ENCODE measurements at regions not wholly inside any gene's neighbourhood (a gene's known extent, or its start where the extent isn't known, plus 50 kb on each side); places are given as distances from the start of the nearest gene placed in this dataset.
"Not testable (repeated sequence)": the region's sequence is repeated elsewhere in the genome, so short reads cannot be mapped to it uniquely, and the experiment has no call there.

DNA sequence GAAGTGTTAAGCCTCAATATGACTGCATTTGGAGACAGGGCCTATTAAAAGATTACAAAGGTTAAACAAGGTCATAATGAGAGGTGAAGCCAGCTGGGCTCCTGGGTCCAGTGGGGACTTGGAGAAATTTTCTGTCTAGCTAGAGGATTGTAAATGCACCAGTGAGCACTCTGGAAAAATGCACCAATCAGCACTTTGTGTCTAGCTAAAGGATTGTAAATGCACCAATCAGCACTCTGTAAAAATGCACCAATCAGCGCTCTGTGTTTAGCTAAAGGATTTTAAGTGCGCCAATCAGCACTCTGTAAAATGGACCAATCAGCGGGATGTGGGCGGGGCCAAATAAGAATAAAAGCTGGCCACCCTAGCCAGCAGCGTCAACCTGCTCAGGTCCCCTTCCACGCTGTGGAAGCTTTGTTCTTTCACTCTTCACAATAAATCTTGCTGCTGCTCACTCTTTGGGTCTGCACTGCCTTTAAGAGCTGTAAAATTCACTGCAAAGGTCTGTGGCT, 150.3 kb downstream of the MRPS30 start:
- H4K20me1 ChIP-seq (replicated peaks; ENCODE audit: control insufficient read depth, extremely low read depth, insufficient read depth, low read length); H3K4me2 ChIP-seq (ENCODE audit: insufficient read depth, low read length); H3K9ac ChIP-seq (replicated peaks; ENCODE audit: extremely low read depth, insufficient read depth, low read length); H3K4me3 ChIP-seq (replicated peaks in 1 of 3; ENCODE audit: insufficient read depth in 1 of 3, low read depth in 1 of 3, low read length in 3 of 3); H3K36me3 ChIP-seq (ENCODE audit: control insufficient read depth in 2 of 2, extremely low read depth in 1 of 2, insufficient read depth in 2 of 2, low read length in 2 of 2); H3K4me1 ChIP-seq (ENCODE audit: control insufficient read depth, extremely low read depth, insufficient read depth, low read length); dilution Hi-C loops (cut with MboI; ENCODE audit: extremely low pct_ligation_motif_present, low sequenced_read_pairs); H3K27ac ChIP-seq (ENCODE audit: insufficient read depth, low read depth, low read length); FAIRE-seq; CTCF ChIA-PET; H3K9me1 ChIP-seq (replicated peaks; ENCODE audit: control insufficient read depth, extremely low read depth, insufficient read depth, low read length); POLR2A ChIA-PET; H2AFZ ChIP-seq (ENCODE audit: low read depth, low read length); H3K9me3 ChIP-seq (replicated peaks; ENCODE audit: control insufficient read depth, insufficient read depth, low read length); DNase-seq (ENCODE audit: low read depth, low spot score); BruUV-seq (replicated peaks); intact Hi-C loops (cut with micrococcal nuclease); H3K27me3 ChIP-seq (ENCODE audit: control insufficient read depth in 2 of 2, insufficient read depth in 2 of 2, low read length in 2 of 2); H3K79me2 ChIP-seq (ENCODE audit: control insufficient read depth, insufficient read depth, low read length): not testable (repeated sequence)

DNA sequence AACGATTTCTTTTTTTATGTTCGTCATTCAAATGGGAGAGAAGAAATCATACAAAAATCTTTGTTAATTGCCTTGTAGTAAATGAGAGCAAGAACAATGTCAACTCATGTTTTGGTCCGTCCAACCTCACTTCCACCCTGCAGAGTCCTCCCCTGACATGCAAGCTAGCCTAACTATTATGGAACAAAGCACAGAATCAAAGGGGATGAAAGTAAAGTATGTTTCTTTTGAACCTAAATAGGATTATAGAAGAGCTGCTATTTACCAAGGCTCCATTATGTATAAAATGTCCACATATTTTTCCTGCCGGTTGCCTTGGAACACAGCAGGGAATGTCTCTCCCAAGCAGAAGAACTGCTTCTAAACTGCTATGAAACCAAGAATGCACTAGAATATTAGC, 161.1 kb downstream of the MRPS30 start:
- DNase-seq (ENCODE audit: low read depth, low spot score) (no peak), FAIRE-seq (no peak)
- no peaks in the 10 kb centered on the region for H3K9me1 ChIP-seq (replicated peaks; ENCODE audit: control insufficient read depth, extremely low read depth, insufficient read depth, low read length)
- no peak overlapping the region for H2AFZ ChIP-seq (ENCODE audit: low read depth, low read length)
- H3K27me3 ChIP-seq (ENCODE audit: control insufficient read depth in 2 of 2, insufficient read depth in 2 of 2, low read length in 2 of 2): no peaks in the 10 kb centered on the region
- ChIA-PET POLR2A (no interaction called here), CTCF (no interaction called here)
- no peak overlapping the region for H3K9ac ChIP-seq (replicated peaks; ENCODE audit: extremely low read depth, insufficient read depth, low read length)
- no peaks in the 10 kb centered on the region for H3K4me1 ChIP-seq (ENCODE audit: control insufficient read depth, extremely low read depth, insufficient read depth, low read length)
- no peaks in the 10 kb centered on the region for H3K9me3 ChIP-seq (replicated peaks; ENCODE audit: control insufficient read depth, insufficient read depth, low read length)
- no peak overlapping the region for H3K27ac ChIP-seq (ENCODE audit: insufficient read depth, low read depth, low read length)
- no peak for TF ChIP-seq EZH2 (IDR thresholded peaks at IDR 0.05; ENCODE audit: borderline replicate concordance, low read depth, low read length, severe bottlenecking)
- dilution Hi-C loops (cut with MboI; ENCODE audit: extremely low pct_ligation_motif_present, low sequenced_read_pairs) (no loop called here), intact Hi-C loops (cut with micrococcal nuclease) (no loop called here)
- H3K4me3 ChIP-seq (replicated peaks in 1 of 3; ENCODE audit: insufficient read depth in 1 of 3, low read depth in 1 of 3, low read length in 3 of 3): no peak overlapping the region
- no peaks in the 10 kb centered on the region for H3K79me2 ChIP-seq (ENCODE audit: control insufficient read depth, insufficient read depth, low read length)
- H4K20me1 ChIP-seq (replicated peaks; ENCODE audit: control insufficient read depth, extremely low read depth, insufficient read depth, low read length): no peaks in the 10 kb centered on the region
- no peaks in the 10 kb centered on the region for H3K36me3 ChIP-seq (ENCODE audit: control insufficient read depth in 2 of 2, extremely low read depth in 1 of 2, insufficient read depth in 2 of 2, low read length in 2 of 2)
- H3K4me2 ChIP-seq (ENCODE audit: insufficient read depth, low read length): no peak overlapping the region
- no TSS peak for BruUV-seq (replicated peaks)

DNA sequence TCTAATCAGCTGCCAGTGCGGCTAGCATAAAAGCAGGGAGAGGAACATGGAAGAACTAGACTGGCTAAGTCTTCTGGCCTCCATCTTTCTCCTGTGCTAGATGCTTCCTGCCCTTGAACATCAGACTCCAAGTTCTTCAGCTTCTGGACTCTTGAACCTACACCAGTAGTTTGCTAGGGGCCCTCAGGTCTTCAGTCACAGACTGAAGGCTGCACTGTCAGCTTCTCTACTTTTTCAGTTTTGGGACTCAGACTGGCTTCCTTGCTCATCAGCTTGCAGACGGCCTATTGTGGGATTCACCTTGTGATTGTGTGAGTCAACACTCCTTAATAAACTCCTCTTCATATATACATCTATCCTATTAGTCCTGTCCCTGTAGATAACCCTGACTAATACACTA, 162.2 kb downstream of the MRPS30 start:
- BruUV-seq (replicated peaks); dilution Hi-C loops (cut with MboI; ENCODE audit: extremely low pct_ligation_motif_present, low sequenced_read_pairs); DNase-seq (ENCODE audit: low read depth, low spot score); FAIRE-seq; H3K79me2 ChIP-seq (ENCODE audit: control insufficient read depth, insufficient read depth, low read length); intact Hi-C loops (cut with micrococcal nuclease); H3K9ac ChIP-seq (replicated peaks; ENCODE audit: extremely low read depth, insufficient read depth, low read length); POLR2A ChIA-PET; H2AFZ ChIP-seq (ENCODE audit: low read depth, low read length); H3K27ac ChIP-seq (ENCODE audit: insufficient read depth, low read depth, low read length); H4K20me1 ChIP-seq (replicated peaks; ENCODE audit: control insufficient read depth, extremely low read depth, insufficient read depth, low read length); H3K36me3 ChIP-seq (ENCODE audit: control insufficient read depth in 2 of 2, extremely low read depth in 1 of 2, insufficient read depth in 2 of 2, low read length in 2 of 2); H3K9me3 ChIP-seq (replicated peaks; ENCODE audit: control insufficient read depth, insufficient read depth, low read length); CTCF ChIA-PET; H3K4me3 ChIP-seq (replicated peaks in 1 of 3; ENCODE audit: insufficient read depth in 1 of 3, low read depth in 1 of 3, low read length in 3 of 3); H3K4me2 ChIP-seq (ENCODE audit: insufficient read depth, low read length); H3K4me1 ChIP-seq (ENCODE audit: control insufficient read depth, extremely low read depth, insufficient read depth, low read length); H3K9me1 ChIP-seq (replicated peaks; ENCODE audit: control insufficient read depth, extremely low read depth, insufficient read depth, low read length); H3K27me3 ChIP-seq (ENCODE audit: control insufficient read depth in 2 of 2, insufficient read depth in 2 of 2, low read length in 2 of 2): not testable (repeated sequence)
